ENCODE measurements at regions not wholly inside any gene's neighbourhood (a gene's known extent, or its start where the extent isn't known, plus 50 kb on each side); places are given as distances from the start of the nearest gene placed in this dataset.

- Mint-ChIP-seq H3K4me1 (no peaks in the 10 kb centered on the region), H3K27me3 (peaks cover 11% of the 10 kb centered on the region), H3K9me3 (peaks cover 6% of the 10 kb centered on the region), H3K4me3 (no peak overlapping the region), H3K27ac (no peak overlapping the region), H3K36me3 (no peaks in the 10 kb centered on the region)
- ATAC-seq, result peak; percentile 8
Observed at GRCh38 chr10:113470372-113471240, 82.2 kb upstream of the HABP2 start.

GRCh38 chr10:113471241-113471996 is 81.4 kb upstream of the HABP2 start:
- ATAC-seq, result no peak
- Mint-ChIP-seq H3K36me3 (no peaks in the 10 kb centered on the region), H3K27ac (no peak overlapping the region), H3K4me1 (no peaks in the 10 kb centered on the region), H3K27me3 (peaks cover 11% of the 10 kb centered on the region), H3K9me3 (peaks cover 6% of the 10 kb centered on the region), H3K4me3 (no peak overlapping the region)

GRCh38 chr10:113473011-113473410 is 79.8 kb upstream of the HABP2 start:
- Mint-ChIP-seq H3K36me3 (no peaks in the 10 kb centered on the region), H3K4me3 (no peak overlapping the region), H3K27ac (no peak overlapping the region), H3K4me1 (no peaks in the 10 kb centered on the region), H3K9me3 (peaks cover 6% of the 10 kb centered on the region), H3K27me3 (peaks cover 11% of the 10 kb centered on the region)
- no peak for ATAC-seq

DNA sequence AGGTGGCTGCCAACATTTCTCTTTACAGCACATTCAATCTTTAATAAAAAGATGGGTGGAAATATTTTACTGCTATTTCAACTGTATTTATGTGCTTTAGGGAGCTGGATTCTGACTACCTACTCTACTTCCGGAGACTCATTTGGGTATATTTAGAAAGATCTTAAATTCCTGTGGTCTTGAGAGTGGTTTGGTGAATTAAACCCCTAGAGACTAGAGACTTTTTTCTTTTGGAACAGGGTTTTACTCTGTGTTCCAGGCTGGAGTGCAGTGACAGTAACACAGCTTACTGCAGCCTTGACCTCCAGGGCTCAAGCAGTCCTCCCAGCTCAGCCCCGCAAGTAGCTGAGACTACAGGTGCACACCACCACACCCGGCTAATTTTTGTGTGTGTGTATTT is 79.0 kb upstream of the HABP2 start:
- Mint-ChIP-seq H3K27ac (no peak overlapping the region), H3K27me3 (peaks cover 11% of the 10 kb centered on the region), H3K36me3 (no peaks in the 10 kb centered on the region), H3K9me3 (peaks cover 6% of the 10 kb centered on the region), H3K4me3 (no peak overlapping the region), H3K4me1 (no peaks in the 10 kb centered on the region)
- no peak for ATAC-seq

GRCh38 chr10:113474752-113475151 is 78.1 kb upstream of the HABP2 start:
- peaks cover 11% of the 10 kb centered on the region for H3K27me3 Mint-ChIP-seq
- H3K36me3 Mint-ChIP-seq, result no peaks in the 10 kb centered on the region
- no peak for ATAC-seq

GRCh38 chr10:113475381-113475807 is 77.5 kb upstream of the HABP2 start:
- H3K36me3 Mint-ChIP-seq, result no peaks in the 10 kb centered on the region
- no peaks in the 10 kb centered on the region for H3K4me1 Mint-ChIP-seq
- ATAC-seq, result no peak
- H3K9me3 Mint-ChIP-seq, result peaks cover 8% of the 10 kb centered on the region
- peaks cover 11% of the 10 kb centered on the region for H3K27me3 Mint-ChIP-seq
- H3K4me3 Mint-ChIP-seq, result no peak overlapping the region
- no peak overlapping the region for H3K27ac Mint-ChIP-seq

More at GRCh38 chr10:113474752-113475151, 78.1 kb upstream of the HABP2 start:
- no peak overlapping the region for H3K27ac Mint-ChIP-seq
- H3K9me3 Mint-ChIP-seq, result peaks cover 6% of the 10 kb centered on the region
- H3K4me3 Mint-ChIP-seq, result no peak overlapping the region
- H3K4me1 Mint-ChIP-seq, result no peaks in the 10 kb centered on the region

DNA sequence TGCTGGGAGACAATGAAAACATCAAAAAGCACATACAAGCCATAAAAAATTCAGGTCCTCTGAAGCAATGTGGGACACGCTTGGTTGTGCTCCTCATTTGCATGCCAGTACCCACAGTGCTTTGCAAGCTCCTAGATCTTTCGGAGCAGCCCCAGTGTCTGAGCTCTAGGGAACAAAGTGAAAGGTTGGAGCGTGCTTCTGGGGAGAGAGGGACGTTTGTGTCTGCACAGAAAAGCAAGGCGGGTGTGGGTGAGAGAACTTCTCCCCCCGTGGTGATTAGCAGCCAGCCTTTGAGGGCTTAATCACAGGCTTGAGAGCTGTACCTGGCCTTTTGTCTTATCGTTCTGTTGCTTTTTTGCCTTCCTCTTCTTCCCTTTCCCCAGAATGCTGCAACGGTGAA is 76.7 kb upstream of the HABP2 start:
- Mint-ChIP-seq H3K27me3 (peaks cover 11% of the 10 kb centered on the region), H3K36me3 (no peaks in the 10 kb centered on the region), H3K4me1 (no peaks in the 10 kb centered on the region), H3K27ac (no peak overlapping the region), H3K9me3 (peaks cover 9% of the 10 kb centered on the region), H3K4me3 (no peak overlapping the region)
- ATAC-seq, result no peak

DNA sequence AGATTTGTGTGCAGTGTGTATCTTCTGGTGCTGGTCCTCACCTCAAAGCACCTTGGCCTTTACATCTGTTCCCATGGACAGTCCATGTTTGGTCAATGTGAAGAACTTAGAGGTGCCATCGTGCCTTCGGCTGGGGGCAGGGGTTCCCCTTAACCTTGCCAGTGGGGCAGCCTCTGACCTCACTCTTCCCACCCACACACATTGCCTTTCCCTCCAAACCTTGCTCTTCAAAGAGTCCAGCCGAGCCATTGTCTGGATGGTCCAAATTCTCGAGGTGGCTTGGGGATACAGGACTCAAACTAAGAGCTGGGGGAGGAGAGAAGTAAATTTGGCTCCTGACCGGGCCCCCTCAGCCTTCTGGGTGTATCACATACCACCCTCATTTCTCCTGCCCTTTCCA is 76.2 kb upstream of the HABP2 start:
- H3K27ac Mint-ChIP-seq, result no peak overlapping the region
- no peaks in the 10 kb centered on the region for H3K36me3 Mint-ChIP-seq
- peaks cover 9% of the 10 kb centered on the region for H3K9me3 Mint-ChIP-seq
- H3K27me3 Mint-ChIP-seq, result peaks cover 11% of the 10 kb centered on the region
- no peak overlapping the region for H3K4me3 Mint-ChIP-seq
- no peaks in the 10 kb centered on the region for H3K4me1 Mint-ChIP-seq
- no peak for ATAC-seq

- Mint-ChIP-seq H3K4me3 (no peak overlapping the region), H3K4me1 (no peaks in the 10 kb centered on the region), H3K9me3 (peaks cover 7% of the 10 kb centered on the region), H3K27me3 (peaks cover 11% of the 10 kb centered on the region), H3K36me3 (no peaks in the 10 kb centered on the region), H3K27ac (no peak overlapping the region)
- ATAC-seq, result no peak
Observed at GRCh38 chr10:113477451-113477850, 75.4 kb upstream of the HABP2 start.

DNA sequence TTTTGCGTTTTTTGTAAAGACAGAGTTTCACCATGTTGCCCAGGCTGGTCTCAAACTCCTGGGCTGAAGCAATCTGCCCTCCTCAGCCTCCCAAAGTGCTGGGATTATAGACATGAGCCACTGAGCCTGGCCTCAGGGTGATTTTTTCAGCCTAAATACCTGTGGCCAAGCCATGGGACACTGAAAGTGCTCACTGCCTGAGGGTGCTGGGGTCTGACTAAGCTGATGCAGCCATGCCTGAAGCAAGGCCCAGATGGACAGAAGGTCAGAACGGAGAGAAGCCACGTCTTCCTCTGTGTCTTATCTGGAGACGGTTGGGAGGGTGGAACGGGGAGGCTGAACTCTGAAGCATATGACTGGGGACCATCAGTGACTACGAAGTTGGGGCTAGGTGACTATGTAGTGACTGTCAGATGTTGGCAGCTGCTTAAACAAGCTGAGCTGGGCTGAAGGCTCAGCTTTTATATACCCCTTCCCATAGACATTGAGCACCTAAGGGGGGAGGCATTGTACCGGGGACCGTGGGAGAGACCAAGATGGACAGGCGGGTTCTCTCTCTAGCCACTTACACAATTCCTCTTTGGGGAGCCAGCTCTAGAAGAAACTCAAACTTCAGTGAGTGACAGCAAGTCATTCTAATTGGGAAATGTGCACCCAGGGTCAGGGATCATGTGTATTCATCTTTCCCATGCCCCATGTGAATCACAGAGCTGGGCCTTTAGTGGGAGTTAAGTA is 73.3 kb upstream of the HABP2 start:
- Mint-ChIP-seq H3K4me3 (no peak overlapping the region), H3K27ac (no peak overlapping the region), H3K4me1 (no peaks in the 10 kb centered on the region), H3K36me3 (no peaks in the 10 kb centered on the region), H3K27me3 (peaks cover 8% of the 10 kb centered on the region), H3K9me3 (peaks cover 3% of the 10 kb centered on the region)
- ATAC-seq, result no peak

DNA sequence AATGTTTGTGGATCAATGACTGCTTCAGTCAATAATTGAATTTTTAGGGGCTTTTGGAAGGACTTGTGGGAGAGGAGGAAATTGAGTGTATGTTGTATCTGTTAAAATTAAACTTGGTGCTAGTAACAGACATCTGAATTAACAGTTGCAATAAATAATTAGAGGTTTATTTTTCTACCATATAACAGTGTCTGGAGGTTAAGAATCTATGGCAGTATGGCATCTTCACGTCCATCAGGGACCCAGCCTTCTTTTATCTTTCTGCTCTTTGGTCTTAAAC is 72.8 kb upstream of the HABP2 start:
- Mint-ChIP-seq H3K27ac (no peak overlapping the region), H3K4me3 (no peak overlapping the region), H3K9me3 (peaks cover 3% of the 10 kb centered on the region), H3K36me3 (no peaks in the 10 kb centered on the region), H3K27me3 (peaks cover 3% of the 10 kb centered on the region), H3K4me1 (no peaks in the 10 kb centered on the region)
- no peak for ATAC-seq

DNA sequence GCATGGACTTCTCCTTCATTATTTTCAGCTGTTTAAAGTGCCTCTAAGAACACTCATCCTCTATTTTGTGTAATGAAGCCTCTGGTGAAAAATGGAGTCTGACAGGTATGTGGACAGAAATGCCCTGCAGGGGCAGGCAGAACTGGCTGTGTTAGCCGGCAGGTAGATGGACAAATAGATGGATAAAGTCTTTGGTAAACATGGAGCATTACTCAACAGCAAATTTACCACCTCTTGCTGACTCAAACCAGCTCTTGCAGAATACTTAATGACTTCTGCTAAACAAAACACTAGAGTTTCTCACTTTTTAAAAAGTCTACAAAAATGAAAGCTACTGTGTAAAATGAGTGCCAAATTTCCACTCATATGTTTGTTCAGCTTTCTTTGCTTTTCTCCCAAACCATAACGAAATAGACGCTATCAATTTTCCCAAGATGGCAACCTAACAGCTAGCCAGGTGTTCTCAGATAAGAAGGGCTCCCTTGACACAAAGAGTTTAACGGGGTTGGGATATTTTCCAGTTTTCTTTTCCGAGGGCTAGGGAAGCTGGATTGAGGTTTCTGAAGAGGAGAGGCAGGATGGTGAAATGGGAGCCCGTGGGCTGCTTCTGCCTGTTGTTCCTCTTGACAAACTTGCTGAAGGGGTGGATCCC is 71.9 kb upstream of the HABP2 start:
- no peaks in the 10 kb centered on the region for H3K36me3 Mint-ChIP-seq
- H3K27me3 Mint-ChIP-seq, result no peaks in the 10 kb centered on the region
- no peak overlapping the region for H3K27ac Mint-ChIP-seq
- H3K4me3 Mint-ChIP-seq, result no peak overlapping the region
- ATAC-seq, result no peak
- H3K9me3 Mint-ChIP-seq, result peaks cover 3% of the 10 kb centered on the region
- no peaks in the 10 kb centered on the region for H3K4me1 Mint-ChIP-seq

DNA sequence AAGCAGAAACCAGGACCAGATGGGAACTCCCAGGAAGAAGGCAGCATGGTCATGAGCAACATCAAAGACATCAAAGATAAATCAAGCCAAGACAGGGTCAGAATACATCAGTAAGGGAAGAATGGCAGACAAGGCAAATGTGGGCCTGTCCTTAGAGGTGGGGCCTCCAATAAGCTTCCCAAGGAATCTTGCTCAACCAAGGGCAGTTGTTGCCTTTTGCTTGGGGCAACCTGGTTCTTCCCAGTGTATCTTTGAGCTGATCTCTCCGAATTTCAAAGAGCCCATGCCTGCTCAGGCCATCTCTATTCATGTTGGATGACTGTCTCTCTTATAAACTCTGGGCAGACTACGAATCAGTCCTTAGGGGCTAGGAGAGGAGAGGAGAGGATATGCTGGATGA is 68.4 kb upstream of the HABP2 start:
- no peak overlapping the region for H3K4me3 Mint-ChIP-seq
- H3K9me3 Mint-ChIP-seq, result peaks cover 3% of the 10 kb centered on the region
- H3K27me3 Mint-ChIP-seq, result no peaks in the 10 kb centered on the region
- no peak overlapping the region for H3K27ac Mint-ChIP-seq
- H3K4me1 Mint-ChIP-seq, result no peaks in the 10 kb centered on the region
- ATAC-seq, result no peak
- H3K36me3 Mint-ChIP-seq, result no peaks in the 10 kb centered on the region

GRCh38 chr10:113485736-113486135 is 67.1 kb upstream of the HABP2 start:
- Mint-ChIP-seq H3K4me1 (no peaks in the 10 kb centered on the region), H3K9me3 (no peaks in the 10 kb centered on the region), H3K27ac (no peak overlapping the region), H3K36me3 (no peaks in the 10 kb centered on the region), H3K27me3 (no peaks in the 10 kb centered on the region), H3K4me3 (no peak overlapping the region)
- no peak for ATAC-seq

DNA sequence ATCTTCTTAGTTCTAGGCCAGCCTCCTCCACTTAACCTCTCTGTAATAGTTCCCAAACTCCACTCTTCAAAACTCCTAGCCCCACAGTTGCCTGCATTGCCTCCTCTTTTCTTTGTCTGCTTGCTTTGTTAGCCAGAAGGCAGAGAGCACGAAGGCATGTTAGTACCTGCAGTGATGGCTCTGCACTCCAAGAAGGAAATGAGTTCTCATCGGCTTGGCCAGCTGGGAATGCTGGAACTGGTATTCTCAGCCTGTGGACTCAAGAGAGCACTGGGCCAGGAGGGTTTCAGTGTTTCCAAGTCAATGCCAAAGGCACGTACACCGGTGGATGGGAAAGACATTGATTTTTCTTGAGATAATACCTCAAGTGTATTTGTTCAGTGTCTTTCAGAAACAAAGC is 66.3 kb upstream of the HABP2 start:
- Mint-ChIP-seq H3K27me3 (no peaks in the 10 kb centered on the region), H3K4me1 (no peaks in the 10 kb centered on the region), H3K4me3 (no peak overlapping the region), H3K9me3 (no peaks in the 10 kb centered on the region), H3K36me3 (no peaks in the 10 kb centered on the region), H3K27ac (no peak overlapping the region)
- no peak for ATAC-seq

Data from stimulated activated memory B cell treated with anti-CD40 and anti-IgM and Interleukin-4, amounts not matched to agents 10 μg/mL and 1 μg/mL and 100 μg/mL, for 72 hours (primary cell).